ENCODE measurements at regions not wholly inside any gene's neighbourhood (a gene's known extent, or its start where the extent isn't known, plus 50 kb on each side); places are given as distances from the start of the nearest gene placed in this dataset.

- TF ChIP-seq, protein P1, sequence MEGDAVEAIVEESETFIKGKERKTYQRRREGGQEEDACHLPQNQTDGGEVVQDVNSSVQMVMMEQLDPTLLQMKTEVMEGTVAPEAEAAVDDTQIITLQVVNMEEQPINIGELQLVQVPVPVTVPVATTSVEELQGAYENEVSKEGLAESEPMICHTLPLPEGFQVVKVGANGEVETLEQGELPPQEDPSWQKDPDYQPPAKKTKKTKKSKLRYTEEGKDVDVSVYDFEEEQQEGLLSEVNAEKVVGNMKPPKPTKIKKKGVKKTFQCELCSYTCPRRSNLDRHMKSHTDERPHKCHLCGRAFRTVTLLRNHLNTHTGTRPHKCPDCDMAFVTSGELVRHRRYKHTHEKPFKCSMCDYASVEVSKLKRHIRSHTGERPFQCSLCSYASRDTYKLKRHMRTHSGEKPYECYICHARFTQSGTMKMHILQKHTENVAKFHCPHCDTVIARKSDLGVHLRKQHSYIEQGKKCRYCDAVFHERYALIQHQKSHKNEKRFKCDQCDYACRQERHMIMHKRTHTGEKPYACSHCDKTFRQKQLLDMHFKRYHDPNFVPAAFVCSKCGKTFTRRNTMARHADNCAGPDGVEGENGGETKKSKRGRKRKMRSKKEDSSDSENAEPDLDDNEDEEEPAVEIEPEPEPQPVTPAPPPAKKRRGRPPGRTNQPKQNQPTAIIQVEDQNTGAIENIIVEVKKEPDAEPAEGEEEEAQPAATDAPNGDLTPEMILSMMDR (IDR thresholded peaks at IDR 0.05; ENCODE audit: borderline replicate concordance, extremely low read depth, low read length, poor library complexity, severe bottlenecking) = no peak
- TF ChIP-seq EZH2 (IDR thresholded peaks at IDR 0.05; ENCODE audit: borderline replicate concordance, low read depth, low read length, severe bottlenecking) = no peak
Measured at GRCh38 chr20:51884561-51884960, 82.2 kb upstream of the SALL4 start.

All from DND-41 (cell line).